ENCODE measurements at regions not wholly inside any gene's neighbourhood (a gene's known extent, or its start where the extent isn't known, plus 50 kb on each side); places are given as distances from the start of the nearest gene placed in this dataset.

DNA sequence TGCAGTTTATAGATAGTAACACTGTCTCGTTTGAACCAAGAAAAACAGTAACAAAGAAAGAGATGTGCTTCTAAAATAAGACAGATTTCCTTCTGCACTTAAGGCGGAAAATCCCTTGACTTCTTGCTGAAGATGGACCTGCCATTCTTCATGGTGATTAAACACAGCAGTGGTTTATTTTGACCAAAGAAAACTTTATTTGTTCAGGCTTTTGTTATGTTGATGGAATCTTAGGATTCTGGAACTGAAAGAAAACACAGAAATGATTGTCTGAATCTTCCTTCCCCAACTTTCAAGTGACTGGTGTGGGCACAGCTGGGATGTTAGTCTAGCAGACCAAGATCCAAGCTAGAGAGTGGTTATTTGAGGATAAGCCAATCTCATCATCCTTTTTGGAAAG lies 72.2 kb downstream of the DACT1 start:
- WGBS, 4 donors, result 35 to 45% (median 42%) methylated on average over 2 of the region's 2 CpGs

DNA sequence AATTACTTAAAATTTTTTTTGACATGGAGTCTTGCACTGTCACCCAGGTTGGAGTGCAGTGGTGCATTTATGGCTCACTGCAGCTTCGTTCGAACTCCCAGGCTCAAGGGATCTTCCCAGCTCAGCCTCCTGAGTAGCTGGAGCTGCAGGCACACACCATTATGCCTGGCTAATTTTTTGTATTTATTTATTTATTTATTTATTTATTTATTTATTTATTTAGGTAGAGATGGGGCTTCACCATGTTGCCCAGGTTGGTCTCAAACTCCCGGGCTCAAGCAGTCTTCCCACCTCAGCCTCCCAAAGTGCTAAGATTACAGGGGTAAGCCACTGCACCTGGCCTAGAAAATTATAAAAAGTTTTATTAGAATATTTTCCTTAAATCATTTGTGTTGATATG lies 73.6 kb downstream of the DACT1 start:
- WGBS, 4 donors, result 92 to 96% (median 93%) methylated on average over 3 of the region's 3 CpGs
- intact Hi-C loops (cut with DNase I), result no loop called here

More for the DNA sequence above, 72.2 kb downstream of the DACT1 start:
- Histone ChIP-seq H3K27me3 (no peaks in the 10 kb centered on the region), H3K27ac (no peak overlapping the region), H3K4me1 (replicated peaks in 1 of 2) (no peaks in the 10 kb centered on the region), H3K36me3 (replicated peaks in 1 of 2) (no peaks in the 10 kb centered on the region), H3K9me3 (replicated peaks in 1 of 3) (no peaks in the 10 kb centered on the region), H3K4me3 (no peak overlapping the region)
- no peak for DNase-seq
- TF ChIP-seq, protein P1, sequence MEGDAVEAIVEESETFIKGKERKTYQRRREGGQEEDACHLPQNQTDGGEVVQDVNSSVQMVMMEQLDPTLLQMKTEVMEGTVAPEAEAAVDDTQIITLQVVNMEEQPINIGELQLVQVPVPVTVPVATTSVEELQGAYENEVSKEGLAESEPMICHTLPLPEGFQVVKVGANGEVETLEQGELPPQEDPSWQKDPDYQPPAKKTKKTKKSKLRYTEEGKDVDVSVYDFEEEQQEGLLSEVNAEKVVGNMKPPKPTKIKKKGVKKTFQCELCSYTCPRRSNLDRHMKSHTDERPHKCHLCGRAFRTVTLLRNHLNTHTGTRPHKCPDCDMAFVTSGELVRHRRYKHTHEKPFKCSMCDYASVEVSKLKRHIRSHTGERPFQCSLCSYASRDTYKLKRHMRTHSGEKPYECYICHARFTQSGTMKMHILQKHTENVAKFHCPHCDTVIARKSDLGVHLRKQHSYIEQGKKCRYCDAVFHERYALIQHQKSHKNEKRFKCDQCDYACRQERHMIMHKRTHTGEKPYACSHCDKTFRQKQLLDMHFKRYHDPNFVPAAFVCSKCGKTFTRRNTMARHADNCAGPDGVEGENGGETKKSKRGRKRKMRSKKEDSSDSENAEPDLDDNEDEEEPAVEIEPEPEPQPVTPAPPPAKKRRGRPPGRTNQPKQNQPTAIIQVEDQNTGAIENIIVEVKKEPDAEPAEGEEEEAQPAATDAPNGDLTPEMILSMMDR (IDR thresholded peaks at IDR 0.05), result no peak
- no peak for TF ChIP-seq POLR2A (IDR thresholded peaks at IDR 0.05)
- intact Hi-C loops (cut with DNase I), result no loop called here

DNA sequence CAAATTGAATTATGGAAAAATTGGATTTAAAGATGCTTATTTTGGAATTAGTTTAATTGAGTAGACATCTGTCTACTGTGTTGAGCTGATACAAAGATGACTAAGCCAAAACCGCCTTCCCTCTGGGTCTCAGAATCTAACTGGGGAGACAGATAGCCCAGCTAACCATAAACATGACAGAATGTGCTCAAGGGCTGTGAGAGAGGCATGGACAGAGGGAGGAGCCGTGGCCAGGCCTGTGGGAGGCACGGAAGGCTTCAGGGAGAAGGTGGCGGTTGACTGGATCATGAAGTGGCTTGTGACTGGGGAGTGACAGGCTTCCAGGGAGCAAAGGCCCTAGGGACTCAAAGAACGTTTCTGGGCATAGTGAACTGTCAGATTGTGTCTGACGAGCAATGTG lies 74.6 kb downstream of the DACT1 start:
- Histone ChIP-seq H3K4me1 (replicated peaks in 1 of 2) (no peaks in the 10 kb centered on the region), H3K4me3 (no peak overlapping the region), H3K9me3 (replicated peaks in 1 of 3) (no peaks in the 10 kb centered on the region), H3K36me3 (replicated peaks in 1 of 2) (no peaks in the 10 kb centered on the region), H3K27ac (no peak overlapping the region), H3K27me3 (no peaks in the 10 kb centered on the region)
- intact Hi-C loops (cut with DNase I), result no loop called here
- no peak for TF ChIP-seq POLR2A (IDR thresholded peaks at IDR 0.05)
- TF ChIP-seq, protein P1 (IDR thresholded peaks at IDR 0.05), result no peak
- DNase-seq, result no peak
- WGBS, 4 donors, result 72 to 86% (median 79%) methylated on average over 6 of the region's 6 CpGs

More for the DNA sequence above, 73.6 kb downstream of the DACT1 start:
- H3K36me3 ChIP-seq (replicated peaks in 1 of 2), result no peaks in the 10 kb centered on the region
- H3K9me3 ChIP-seq (replicated peaks in 1 of 3), result no peaks in the 10 kb centered on the region
- TF ChIP-seq, protein P1 (IDR thresholded peaks at IDR 0.05), result no peak
- TF ChIP-seq POLR2A (IDR thresholded peaks at IDR 0.05), result no peak
- H3K4me3 ChIP-seq, result no peak overlapping the region
- H3K27me3 ChIP-seq, result no peaks in the 10 kb centered on the region
- H3K27ac ChIP-seq, result no peak overlapping the region
- no peak for DNase-seq
- H3K4me1 ChIP-seq (replicated peaks in 1 of 2), result no peaks in the 10 kb centered on the region

DNA sequence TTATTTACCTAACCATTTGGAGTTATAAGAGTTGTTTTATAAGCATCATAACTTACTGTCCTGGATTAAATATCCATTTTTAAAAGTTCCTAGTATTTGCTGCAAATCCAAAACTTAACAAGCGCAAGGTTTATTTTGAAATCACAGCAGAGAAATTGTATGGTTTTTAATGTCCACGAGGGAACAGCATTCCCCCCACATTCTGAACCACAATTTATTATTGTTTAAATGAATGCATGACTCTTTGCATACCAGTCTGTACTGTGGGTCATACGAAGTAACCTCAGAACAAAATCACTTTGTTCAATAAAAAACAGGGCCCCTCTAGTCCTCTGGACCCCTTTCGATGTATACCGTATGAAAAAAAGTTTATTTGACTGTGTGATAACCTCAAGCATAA lies 75.9 kb downstream of the DACT1 start:
- H3K4me1 ChIP-seq (replicated peaks in 1 of 2), result no peaks in the 10 kb centered on the region
- TF ChIP-seq, protein P1 (IDR thresholded peaks at IDR 0.05), result no peak
- no peak for TF ChIP-seq POLR2A (IDR thresholded peaks at IDR 0.05)
- H3K36me3 ChIP-seq (replicated peaks in 1 of 2), result no peaks in the 10 kb centered on the region
- no peak overlapping the region for H3K4me3 ChIP-seq
- DNase-seq, result no peak
- 83 to 87% (median 85%) methylated on average over 5 of the region's 5 CpGs for WGBS, 4 donors
- H3K27me3 ChIP-seq, result no peaks in the 10 kb centered on the region
- no peak overlapping the region for H3K27ac ChIP-seq
- intact Hi-C loops (cut with DNase I), result no loop called here
- no peaks in the 10 kb centered on the region for H3K9me3 ChIP-seq (replicated peaks in 1 of 3)

Measured in adrenal gland (tissue), 9 donors.